ENCODE measurements at regions not wholly inside any gene's neighbourhood (a gene's known extent, or its start where the extent isn't known, plus 50 kb on each side); places are given as distances from the start of the nearest gene placed in this dataset.
"Not testable (repeated sequence)": the region's sequence is repeated elsewhere in the genome, so short reads cannot be mapped to it uniquely, and the experiment has no call there.

GRCh38 chr21:5123655-5124054 lies 5397.7 kb upstream of the TPTE start:
- not testable (repeated sequence) for H3K9ac ChIP-seq; H3K27me3 ChIP-seq (ENCODE audit: insufficient read depth, low read depth); H3K4me2 ChIP-seq; H4K20me1 ChIP-seq (ENCODE audit: insufficient read depth); H3K36me3 ChIP-seq (ENCODE audit: insufficient read depth); H3K27ac ChIP-seq; H3K4me3 ChIP-seq (IDR thresholded peaks at IDR 0.05; ENCODE audit: insufficient read depth, low read depth, low read length); H3K4me1 ChIP-seq (ENCODE audit: low read depth, poor library complexity, severe bottlenecking); H2AFZ ChIP-seq (ENCODE audit: low read depth); H3K79me2 ChIP-seq (ENCODE audit: insufficient read depth, low read depth)
- TF ChIP-seq CTCF (conservative IDR thresholded peaks at IDR 0.05; ENCODE audit: low read depth, low read length) = 0 out of 2 replicates have a peak, but pooled peaks have one; percentile 18

- H3K27me3 ChIP-seq (ENCODE audit: insufficient read depth, low read depth); H3K4me2 ChIP-seq; H3K79me2 ChIP-seq (ENCODE audit: insufficient read depth, low read depth); H2AFZ ChIP-seq (ENCODE audit: low read depth); H3K27ac ChIP-seq; H3K36me3 ChIP-seq (ENCODE audit: insufficient read depth); H3K4me1 ChIP-seq (ENCODE audit: low read depth, poor library complexity, severe bottlenecking); H3K4me3 ChIP-seq (IDR thresholded peaks at IDR 0.05; ENCODE audit: insufficient read depth, low read depth, low read length); H4K20me1 ChIP-seq (ENCODE audit: insufficient read depth): not testable (repeated sequence)
- H3K9ac ChIP-seq = peak overlapping the region; percentile 22; the same call in 1 of the 2 replicates
Observed at GRCh38 chr21:5128261-5128660, 5393.1 kb upstream of the TPTE start.

- H3K79me2 ChIP-seq (ENCODE audit: insufficient read depth, low read depth); H4K20me1 ChIP-seq (ENCODE audit: insufficient read depth); H2AFZ ChIP-seq (ENCODE audit: low read depth); H3K9ac ChIP-seq; H3K27ac ChIP-seq; H3K4me2 ChIP-seq; H3K4me3 ChIP-seq (IDR thresholded peaks at IDR 0.05; ENCODE audit: insufficient read depth, low read depth, low read length); H3K4me1 ChIP-seq (ENCODE audit: low read depth, poor library complexity, severe bottlenecking); H3K27me3 ChIP-seq (ENCODE audit: insufficient read depth, low read depth); H3K36me3 ChIP-seq (ENCODE audit: insufficient read depth): not testable (repeated sequence)
Observed at GRCh38 chr21:5133824-5134223, 5387.6 kb upstream of the TPTE start.

GRCh38 chr21:5136406-5136805 lies 5385.0 kb upstream of the TPTE start:
- not testable (repeated sequence) for H3K4me1 ChIP-seq (ENCODE audit: low read depth, poor library complexity, severe bottlenecking); H3K27me3 ChIP-seq (ENCODE audit: insufficient read depth, low read depth); H3K27ac ChIP-seq; H3K4me3 ChIP-seq (IDR thresholded peaks at IDR 0.05; ENCODE audit: insufficient read depth, low read depth, low read length); H3K79me2 ChIP-seq (ENCODE audit: insufficient read depth, low read depth); H3K9ac ChIP-seq; H3K36me3 ChIP-seq (ENCODE audit: insufficient read depth); H4K20me1 ChIP-seq (ENCODE audit: insufficient read depth); H2AFZ ChIP-seq (ENCODE audit: low read depth); H3K4me2 ChIP-seq

GRCh38 chr21:5137006-5137405 lies 5384.4 kb upstream of the TPTE start:
- H3K9ac ChIP-seq; H3K4me2 ChIP-seq; H2AFZ ChIP-seq (ENCODE audit: low read depth); H3K27ac ChIP-seq; H4K20me1 ChIP-seq (ENCODE audit: insufficient read depth); H3K79me2 ChIP-seq (ENCODE audit: insufficient read depth, low read depth); H3K4me3 ChIP-seq (IDR thresholded peaks at IDR 0.05; ENCODE audit: insufficient read depth, low read depth, low read length); H3K4me1 ChIP-seq (ENCODE audit: low read depth, poor library complexity, severe bottlenecking); H3K27me3 ChIP-seq (ENCODE audit: insufficient read depth, low read depth); H3K36me3 ChIP-seq (ENCODE audit: insufficient read depth): not testable (repeated sequence)

- not testable (repeated sequence) for H3K27ac ChIP-seq; H3K79me2 ChIP-seq (ENCODE audit: insufficient read depth, low read depth); H3K9ac ChIP-seq
Observed at GRCh38 chr21:5138687-5139086, 5382.7 kb upstream of the TPTE start.

GRCh38 chr21:5139528-5139927 lies 5381.9 kb upstream of the TPTE start:
- not testable (repeated sequence) for H3K9ac ChIP-seq; H3K4me3 ChIP-seq (IDR thresholded peaks at IDR 0.05; ENCODE audit: insufficient read depth, low read depth, low read length); H3K27me3 ChIP-seq (ENCODE audit: insufficient read depth, low read depth); H3K4me2 ChIP-seq; H3K79me2 ChIP-seq (ENCODE audit: insufficient read depth, low read depth); H3K36me3 ChIP-seq (ENCODE audit: insufficient read depth); H2AFZ ChIP-seq (ENCODE audit: low read depth); H4K20me1 ChIP-seq (ENCODE audit: insufficient read depth); H3K27ac ChIP-seq; H3K4me1 ChIP-seq (ENCODE audit: low read depth, poor library complexity, severe bottlenecking)

More at GRCh38 chr21:5138687-5139086, 5382.7 kb upstream of the TPTE start:
- H2AFZ ChIP-seq (ENCODE audit: low read depth); H4K20me1 ChIP-seq (ENCODE audit: insufficient read depth); H3K4me2 ChIP-seq; H3K27me3 ChIP-seq (ENCODE audit: insufficient read depth, low read depth); H3K36me3 ChIP-seq (ENCODE audit: insufficient read depth); H3K4me3 ChIP-seq (IDR thresholded peaks at IDR 0.05; ENCODE audit: insufficient read depth, low read depth, low read length); H3K4me1 ChIP-seq (ENCODE audit: low read depth, poor library complexity, severe bottlenecking): not testable (repeated sequence)

- not testable (repeated sequence) for H2AFZ ChIP-seq (ENCODE audit: low read depth); H3K36me3 ChIP-seq (ENCODE audit: insufficient read depth); H4K20me1 ChIP-seq (ENCODE audit: insufficient read depth)
Observed at GRCh38 chr21:5143011-5143410, 5378.4 kb upstream of the TPTE start.

GRCh38 chr21:5144731-5145130 lies 5376.7 kb upstream of the TPTE start:
- H3K4me3 ChIP-seq (IDR thresholded peaks at IDR 0.05; ENCODE audit: insufficient read depth, low read depth, low read length); H2AFZ ChIP-seq (ENCODE audit: low read depth); H3K27ac ChIP-seq; H3K4me1 ChIP-seq (ENCODE audit: low read depth, poor library complexity, severe bottlenecking); H3K79me2 ChIP-seq (ENCODE audit: insufficient read depth, low read depth); H3K9ac ChIP-seq; H4K20me1 ChIP-seq (ENCODE audit: insufficient read depth); H3K27me3 ChIP-seq (ENCODE audit: insufficient read depth, low read depth); H3K4me2 ChIP-seq; H3K36me3 ChIP-seq (ENCODE audit: insufficient read depth): not testable (repeated sequence)

More at GRCh38 chr21:5143011-5143410, 5378.4 kb upstream of the TPTE start:
- H3K79me2 ChIP-seq (ENCODE audit: insufficient read depth, low read depth); H3K27ac ChIP-seq; H3K9ac ChIP-seq; H3K4me2 ChIP-seq; H3K4me1 ChIP-seq (ENCODE audit: low read depth, poor library complexity, severe bottlenecking); H3K27me3 ChIP-seq (ENCODE audit: insufficient read depth, low read depth); H3K4me3 ChIP-seq (IDR thresholded peaks at IDR 0.05; ENCODE audit: insufficient read depth, low read depth, low read length): not testable (repeated sequence)

GRCh38 chr21:5147685-5148084 lies 5373.7 kb upstream of the TPTE start:
- H3K4me2 ChIP-seq; H3K4me3 ChIP-seq (IDR thresholded peaks at IDR 0.05; ENCODE audit: insufficient read depth, low read depth, low read length); H3K36me3 ChIP-seq (ENCODE audit: insufficient read depth); H3K4me1 ChIP-seq (ENCODE audit: low read depth, poor library complexity, severe bottlenecking); H2AFZ ChIP-seq (ENCODE audit: low read depth); H3K79me2 ChIP-seq (ENCODE audit: insufficient read depth, low read depth); H4K20me1 ChIP-seq (ENCODE audit: insufficient read depth); H3K27ac ChIP-seq; H3K27me3 ChIP-seq (ENCODE audit: insufficient read depth, low read depth); H3K9ac ChIP-seq: not testable (repeated sequence)
